Stimulated activated CD4-positive, alpha-beta T cell treated with anti-CD3 and anti-CD28 coated beads, Interleukin-4, amount 100 ng/mL, for 4 hours (primary cell): ENCODE measurements at regions not wholly inside any gene's neighbourhood (a gene's known extent, or its start where the extent isn't known, plus 50 kb on each side); places are given as distances from the start of the nearest gene placed in this dataset.
"Not testable (repeated sequence)": the region's sequence is repeated elsewhere in the genome, so short reads cannot be mapped to it uniquely, and the experiment has no call there.

Experiments
- DNase-seq, 2 experiments: peaks; one replicate each; pipeline ENCODE4 v3.0.0-alpha.2; 2020

GRCh38 chr17:27066315-27066714, 227.6 kb upstream of the WSB1 start:
- DNase-seq = no peak

- DNase-seq = no peak
These were observed 223.9 kb upstream of the WSB1 start for GRCh38 chr17:27069842-27070508.

GRCh38 chr17:27070836-27071235, 223.1 kb upstream of the WSB1 start:
- DNase-seq = no peak

GRCh38 chr17:27072885-27073284, 221.0 kb upstream of the WSB1 start:
- no peak for DNase-seq

GRCh38 chr17:27076814-27077213, 217.1 kb upstream of the WSB1 start:
- DNase-seq = no peak

- DNase-seq = no peak
These were observed 215.6 kb upstream of the WSB1 start for GRCh38 chr17:27078296-27078695.

- no peak for DNase-seq
These were observed 214.3 kb upstream of the WSB1 start for GRCh38 chr17:27079660-27080059.

GRCh38 chr17:27081002-27081638, 212.8 kb upstream of the WSB1 start:
- no peak for DNase-seq

- DNase-seq = no peak
These were observed 211.7 kb upstream of the WSB1 start for GRCh38 chr17:27082023-27082774.

GRCh38 chr17:27082775-27083154, 211.1 kb upstream of the WSB1 start:
- DNase-seq = no peak

- no peak for DNase-seq
These were observed 210.3 kb upstream of the WSB1 start for GRCh38 chr17:27083408-27084185.

- DNase-seq = no peak
These were observed 208.4 kb upstream of the WSB1 start for GRCh38 chr17:27085517-27085916.

- DNase-seq = no peak
These were observed 207.4 kb upstream of the WSB1 start for GRCh38 chr17:27086526-27086925.

GRCh38 chr17:27087935-27088766, 205.8 kb upstream of the WSB1 start:
- no peak for DNase-seq

- DNase-seq = no peak
These were observed 205.2 kb upstream of the WSB1 start for GRCh38 chr17:27088767-27089078.

- DNase-seq = not testable (repeated sequence)
These were observed 204.6 kb upstream of the WSB1 start for GRCh38 chr17:27089079-27089928.

GRCh38 chr17:27089929-27090247, 204.0 kb upstream of the WSB1 start:
- DNase-seq = no peak

GRCh38 chr17:27090450-27091042, 203.4 kb upstream of the WSB1 start:
- DNase-seq = not testable (repeated sequence)

- no peak for DNase-seq
These were observed 202.8 kb upstream of the WSB1 start for GRCh38 chr17:27091043-27091497.

- DNase-seq = not testable (repeated sequence)
These were observed 199.7 kb upstream of the WSB1 start for GRCh38 chr17:27094179-27094578.

GRCh38 chr17:27095821-27096220, 198.1 kb upstream of the WSB1 start:
- DNase-seq = not testable (repeated sequence)
